Activated CD4-positive, alpha-beta T cell treated with anti-CD3 and anti-CD28 coated beads, Interleukin-2, amount 10 ng/mL, durations not matched to agents 7 days and 5 days (primary cell): ENCODE measurements at regions not wholly inside any gene's neighbourhood (a gene's known extent, or its start where the extent isn't known, plus 50 kb on each side); places are given as distances from the start of the nearest gene placed in this dataset.

Experiments
- CTCF ChIA-PET: fragments of 350-600 bp; sonication (Branson Sonifier 250); formaldehyde crosslinking; loops from one replicate; lab custom pipeline; 2021; ENCODE audit warnings: antibody characterized with exemption; lab: Charles Lee
- POLR2A ChIA-PET: fragments of 350-600 bp; sonication (Branson Sonifier 250); formaldehyde crosslinking; loops from one replicate; lab custom pipeline; 2021; ENCODE audit warnings: antibody characterized with exemption; lab: Charles Lee
- DNase-seq: peaks from one replicate; pipeline ENCODE4 v3.0.0-alpha.2; 2020
- H3K27ac Mint-ChIP-seq: one replicate; pipeline ENCODE4 v1.8.0; 2021; ENCODE audit warnings: mild to moderate bottlenecking, moderate library complexity, mixed read lengths
- H3K27me3 Mint-ChIP-seq: one replicate; pipeline ENCODE4 v1.8.0; 2021; ENCODE audit warnings: mixed read lengths
- H3K36me3 Mint-ChIP-seq: one replicate; pipeline ENCODE4 v1.8.0; 2021; ENCODE audit warnings: low read depth, mixed read lengths
- H3K4me1 Mint-ChIP-seq: one replicate; pipeline ENCODE4 v1.8.0; 2021; ENCODE audit warnings: mixed read lengths
- H3K4me3 Mint-ChIP-seq: one replicate; pipeline ENCODE4 v1.8.0; 2021; ENCODE audit warnings: mild to moderate bottlenecking, moderate library complexity, mixed read lengths
- H3K9me3 Mint-ChIP-seq: one replicate; pipeline ENCODE4 v1.8.0; 2021; ENCODE audit warnings: mixed read lengths

- Mint-ChIP-seq H3K27me3 (no peaks in the 10 kb centered on the region), H3K36me3 (no peaks in the 10 kb centered on the region), H3K9me3 (no peaks in the 10 kb centered on the region), H3K4me1 (no peaks in the 10 kb centered on the region), H3K4me3 (no peak overlapping the region), H3K27ac (no peak overlapping the region)
- DNase-seq: no peak
- ChIA-PET CTCF (no interaction called here), POLR2A (no interaction called here)
Observed at GRCh38 chr1:228984646-228985631, 249.7 kb downstream of the RHOU start.

GRCh38 chr1:228985661-228986060 lies 250.4 kb downstream of the RHOU start:
- CTCF ChIA-PET: no interaction called here
- H3K4me1 Mint-ChIP-seq: peaks cover 4% of the 10 kb centered on the region

GRCh38 chr1:228986093-228986904 lies 251.0 kb downstream of the RHOU start:
- Mint-ChIP-seq H3K4me1 (peaks cover 7% of the 10 kb centered on the region), H3K9me3 (no peaks in the 10 kb centered on the region), H3K27ac (no peak overlapping the region), H3K27me3 (no peaks in the 10 kb centered on the region), H3K36me3 (no peaks in the 10 kb centered on the region), H3K4me3 (no peak overlapping the region)
- DNase-seq: no peak
- ChIA-PET CTCF (no interaction called here), POLR2A (no interaction called here)

More at GRCh38 chr1:228985661-228986060, 250.4 kb downstream of the RHOU start:
- Mint-ChIP-seq H3K27me3 (no peaks in the 10 kb centered on the region), H3K9me3 (no peaks in the 10 kb centered on the region), H3K27ac (no peak overlapping the region), H3K4me3 (no peak overlapping the region), H3K36me3 (no peaks in the 10 kb centered on the region)
- POLR2A ChIA-PET: no interaction called here
- no peak for DNase-seq

GRCh38 chr1:228987286-228987685 lies 252.0 kb downstream of the RHOU start:
- Mint-ChIP-seq H3K27me3 (no peaks in the 10 kb centered on the region), H3K27ac (no peak overlapping the region), H3K4me1 (peaks cover 10% of the 10 kb centered on the region), H3K4me3 (no peak overlapping the region), H3K36me3 (no peaks in the 10 kb centered on the region), H3K9me3 (no peaks in the 10 kb centered on the region)
- ChIA-PET CTCF (no interaction called here), POLR2A (no interaction called here)
- DNase-seq: no peak

GRCh38 chr1:228987736-228988506 lies 252.6 kb downstream of the RHOU start:
- Mint-ChIP-seq H3K4me1 (peaks cover 10% of the 10 kb centered on the region), H3K27ac (no peak overlapping the region), H3K27me3 (no peaks in the 10 kb centered on the region), H3K4me3 (no peak overlapping the region), H3K9me3 (no peaks in the 10 kb centered on the region), H3K36me3 (no peaks in the 10 kb centered on the region)
- POLR2A ChIA-PET: no interaction called here
- CTCF ChIA-PET: interaction anchor here (0.9 kb wide), 1 partner anchor 10 kb away, joined by 5 read pairs; no protein-coding TSS in a partner anchor
- DNase-seq: no peak

- ChIA-PET POLR2A (no interaction called here), CTCF (interaction anchor here (0.9 kb wide), 1 partner anchor 10 kb away, joined by 5 read pairs; no protein-coding TSS in a partner anchor)
Observed at GRCh38 chr1:228988664-228989063, 253.4 kb downstream of the RHOU start.

GRCh38 chr1:228989176-228989575 lies 253.9 kb downstream of the RHOU start:
- POLR2A ChIA-PET: no interaction called here
- Mint-ChIP-seq H3K9me3 (no peaks in the 10 kb centered on the region), H3K4me1 (peaks cover 10% of the 10 kb centered on the region), H3K36me3 (no peaks in the 10 kb centered on the region), H3K4me3 (no peak overlapping the region), H3K27ac (no peak overlapping the region), H3K27me3 (peaks cover 2% of the 10 kb centered on the region)
- DNase-seq: no peak
- CTCF ChIA-PET: interaction anchor here (0.9 kb wide), 1 partner anchor 9 kb away, joined by 5 read pairs; no protein-coding TSS in a partner anchor

More at GRCh38 chr1:228988664-228989063, 253.4 kb downstream of the RHOU start:
- Mint-ChIP-seq H3K36me3 (no peaks in the 10 kb centered on the region), H3K4me1 (peaks cover 10% of the 10 kb centered on the region), H3K27ac (no peak overlapping the region), H3K27me3 (no peaks in the 10 kb centered on the region), H3K9me3 (no peaks in the 10 kb centered on the region), H3K4me3 (no peak overlapping the region)
- DNase-seq: no peak

GRCh38 chr1:228989676-228989991 lies 254.4 kb downstream of the RHOU start:
- Mint-ChIP-seq H3K36me3 (no peaks in the 10 kb centered on the region), H3K4me1 (peaks cover 10% of the 10 kb centered on the region), H3K27ac (peak overlapping the region; percentile 27), H3K27me3 (peaks cover 6% of the 10 kb centered on the region), H3K9me3 (no peaks in the 10 kb centered on the region), H3K4me3 (no peak overlapping the region)
- ChIA-PET CTCF (no interaction called here), POLR2A (no interaction called here)
- no peak for DNase-seq

GRCh38 chr1:228989992-228990827 lies 254.9 kb downstream of the RHOU start:
- H3K9me3 Mint-ChIP-seq: no peaks in the 10 kb centered on the region
- no peak overlapping the region for H3K27ac Mint-ChIP-seq
- ChIA-PET CTCF (interaction anchor here (2.8 kb wide), 1 partner anchor 16 kb away, joined by 7 read pairs; no protein-coding TSS in a partner anchor), POLR2A (no interaction called here)
- no peak for DNase-seq
- no peaks in the 10 kb centered on the region for H3K36me3 Mint-ChIP-seq
- H3K4me3 Mint-ChIP-seq: no peak overlapping the region
- peaks cover 12% of the 10 kb centered on the region for H3K27me3 Mint-ChIP-seq
- peaks cover 10% of the 10 kb centered on the region for H3K4me1 Mint-ChIP-seq

GRCh38 chr1:228990906-228991569 lies 255.8 kb downstream of the RHOU start:
- no peak overlapping the region for H3K27ac Mint-ChIP-seq
- POLR2A ChIA-PET: no interaction called here
- no peak overlapping the region for H3K4me3 Mint-ChIP-seq

GRCh38 chr1:228992044-228992443 lies 256.8 kb downstream of the RHOU start:
- CTCF ChIA-PET: interaction anchor here (2.8 kb wide), 1 partner anchor 14 kb away, joined by 7 read pairs; no protein-coding TSS in a partner anchor
- Mint-ChIP-seq H3K36me3 (no peaks in the 10 kb centered on the region), H3K4me3 (no peak overlapping the region)

More at GRCh38 chr1:228990906-228991569, 255.8 kb downstream of the RHOU start:
- Mint-ChIP-seq H3K9me3 (no peaks in the 10 kb centered on the region), H3K4me1 (peaks cover 10% of the 10 kb centered on the region), H3K36me3 (no peaks in the 10 kb centered on the region), H3K27me3 (peaks cover 13% of the 10 kb centered on the region)
- DNase-seq: no peak
- CTCF ChIA-PET: interaction anchor here (2.8 kb wide), 1 partner anchor 15 kb away, joined by 7 read pairs; no protein-coding TSS in a partner anchor

More at GRCh38 chr1:228992044-228992443, 256.8 kb downstream of the RHOU start:
- POLR2A ChIA-PET: no interaction called here
- Mint-ChIP-seq H3K27ac (no peak overlapping the region), H3K27me3 (peaks cover 13% of the 10 kb centered on the region), H3K9me3 (no peaks in the 10 kb centered on the region), H3K4me1 (peaks cover 10% of the 10 kb centered on the region)
- no peak for DNase-seq
